Suprapubic skin (tissue), 4 donors: ENCODE measurements at regions not wholly inside any gene's neighbourhood (a gene's known extent, or its start where the extent isn't known, plus 50 kb on each side); places are given as distances from the start of the nearest gene placed in this dataset.
"Not testable (repeated sequence)": the region's sequence is repeated elsewhere in the genome, so short reads cannot be mapped to it uniquely, and the experiment has no call there.

Experiments
- DNase-seq, 2 donors: peaks; one replicate each; pipeline ENCODE4 v3.0.0-alpha.2; 2019; ENCODE audit warnings: low spot score in 2 of 2
- H3K27ac ChIP-seq: fragments of 200-600 bp; sonication (generic); one replicate; pipeline ENCODE4 v1.5.1; 2019
- H3K27me3 ChIP-seq: fragments of 200-600 bp; sonication (generic); one replicate; pipeline ENCODE4 v1.5.1; 2019
- H3K36me3 ChIP-seq: fragments of 200-600 bp; sonication (generic); one replicate; pipeline ENCODE4 v1.5.1; 2019
- H3K4me1 ChIP-seq: fragments of 200-600 bp; sonication (generic); one replicate; pipeline ENCODE4 v1.5.1; 2019
- H3K4me3 ChIP-seq: fragments of 200-600 bp; sonication (generic); one replicate; pipeline ENCODE4 v1.5.1; 2019; ENCODE audit warnings: mild to moderate bottlenecking
- H3K9me3 ChIP-seq: fragments of 200-600 bp; sonication (generic); one replicate; pipeline ENCODE4 v1.5.1; 2019
- CTCF ChIP-seq, 2 donors: fragments of 200-600 bp in 1 of 2; fragments of 450-650 bp in 1 of 2; sonication (generic) in 1 of 2; IDR thresholded peaks; one replicate each; pipeline ENCODE4 v1.5.1; 2016 to 2019; ENCODE audit warnings: antibody characterized with exemption in 2 of 2, mild to moderate bottlenecking in 1 of 2, moderate library complexity in 1 of 2
- EP300 ChIP-seq: sonication (generic); formaldehyde crosslinking; IDR thresholded peaks from one replicate; pipeline ENCODE4 v1.6.1; 2017; ENCODE audit warnings: antibody characterized with exemption
- POLR2A ChIP-seq, 2 donors: fragments of 450-650 bp; IDR thresholded peaks; one replicate each; pipeline ENCODE4 v1.6.1; 2017; ENCODE audit warnings: antibody characterized with exemption in 2 of 2, mild to moderate bottlenecking in 2 of 2, moderate library complexity in 2 of 2
- POLR2AphosphoS5 ChIP-seq, 3 donors: sonication (generic); formaldehyde crosslinking; IDR thresholded peaks; one replicate each; pipeline ENCODE4 v1.6.1; 2017; ENCODE audit warnings: antibody characterized with exemption in 3 of 3
- WGBS: methylation state at CpG from one replicate; pipeline ENCODE4 v1.1.5; 2018; 5-methylcytosine and 5-hydroxymethylcytosine counted together

- Histone ChIP-seq H3K27me3 (peaks cover 5% of the 10 kb centered on the region), H3K4me3 (no peak overlapping the region), H3K27ac (no peak overlapping the region), H3K4me1 (no peaks in the 10 kb centered on the region), H3K9me3 (no peaks in the 10 kb centered on the region), H3K36me3 (no peaks in the 10 kb centered on the region)
- no peak for DNase-seq
- TF ChIP-seq POLR2AphosphoS5 (IDR thresholded peaks at IDR 0.05) (no peak), CTCF (IDR thresholded peaks at IDR 0.05) (no peak), POLR2A (IDR thresholded peaks at IDR 0.05) (no peak), EP300 (no peak)
- WGBS = 100% methylated on average over 1 of the region's 1 CpG
These were observed 168.6 kb downstream of the RGS9 start for GRCh38 chr17:65305778-65306177.

DNA sequence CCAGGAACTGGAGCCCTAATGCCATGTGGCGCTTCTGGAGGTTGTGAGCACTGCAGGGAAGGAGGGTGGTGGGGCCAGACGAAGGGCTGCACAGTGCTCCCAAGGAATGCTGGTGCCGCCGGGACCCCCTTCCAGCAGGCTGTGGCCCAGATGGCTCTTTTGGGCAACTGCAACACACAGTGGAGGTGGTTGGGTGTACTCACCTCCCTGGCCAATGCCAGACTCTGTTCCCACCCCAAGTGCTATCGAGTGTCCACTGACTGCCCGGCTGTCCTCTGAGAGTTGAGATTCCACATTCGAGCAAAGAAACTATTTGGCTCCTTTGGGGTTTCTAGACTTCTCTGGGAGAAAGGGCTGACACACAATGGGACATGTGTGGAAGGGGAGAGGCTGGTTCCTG, 167.9 kb downstream of the RGS9 start:
- TF ChIP-seq CTCF (IDR thresholded peaks at IDR 0.05) (no peak), POLR2AphosphoS5 (IDR thresholded peaks at IDR 0.05) (no peak), POLR2A (IDR thresholded peaks at IDR 0.05) (no peak), EP300 (no peak)
- Histone ChIP-seq H3K36me3 (no peaks in the 10 kb centered on the region), H3K27me3 (peaks cover 5% of the 10 kb centered on the region), H3K9me3 (no peaks in the 10 kb centered on the region), H3K4me3 (no peak overlapping the region), H3K27ac (no peak overlapping the region), H3K4me1 (no peaks in the 10 kb centered on the region)
- WGBS = 77% methylated on average over 5 of the region's 7 CpGs
- no peak for DNase-seq

DNA sequence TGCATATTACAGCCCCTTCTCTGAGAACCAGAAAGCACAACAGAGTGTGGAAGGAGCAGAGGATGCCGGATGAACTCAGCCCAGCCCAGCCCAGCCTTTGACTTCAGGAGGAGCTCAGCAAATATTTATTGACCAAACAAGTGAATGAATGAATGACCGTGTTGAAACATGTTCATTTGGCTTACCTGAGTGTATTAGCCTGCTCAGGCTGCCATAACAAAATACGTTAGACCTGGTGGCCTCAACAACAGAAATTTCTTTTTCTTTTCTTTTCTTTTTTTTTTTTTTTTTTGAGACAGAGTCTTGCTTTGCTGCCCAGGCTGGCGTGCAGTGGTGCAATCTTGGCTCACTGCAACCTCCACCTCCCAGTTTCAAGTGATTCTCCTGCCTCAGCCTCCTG, 164.7 kb downstream of the RGS9 start:
- H3K27ac ChIP-seq, H3K27me3 ChIP-seq, H3K4me3 ChIP-seq, H3K36me3 ChIP-seq, H3K4me1 ChIP-seq, DNase-seq, H3K9me3 ChIP-seq: not testable (repeated sequence)
- 85% methylated on average over 4 of the region's 4 CpGs for WGBS

GRCh38 chr17:65301184-65301583, 164.0 kb downstream of the RGS9 start:
- H3K4me1 ChIP-seq = no peaks in the 10 kb centered on the region
- no peak for DNase-seq
- no peak for TF ChIP-seq CTCF (IDR thresholded peaks at IDR 0.05)
- TF ChIP-seq POLR2A (IDR thresholded peaks at IDR 0.05) = no peak
- no peak for TF ChIP-seq POLR2AphosphoS5 (IDR thresholded peaks at IDR 0.05)
- no peak for TF ChIP-seq EP300
- H3K4me3 ChIP-seq = no peak overlapping the region
- no peaks in the 10 kb centered on the region for H3K9me3 ChIP-seq
- H3K27me3 ChIP-seq = no peaks in the 10 kb centered on the region
- H3K36me3 ChIP-seq = no peaks in the 10 kb centered on the region
- H3K27ac ChIP-seq = no peak overlapping the region
- WGBS = 84% methylated on average over 2 of the region's 2 CpGs

GRCh38 chr17:65297916-65298315, 160.7 kb downstream of the RGS9 start:
- Histone ChIP-seq H3K4me1 (peaks cover 6% of the 10 kb centered on the region), H3K36me3 (no peaks in the 10 kb centered on the region), H3K4me3 (no peak overlapping the region), H3K27me3 (no peaks in the 10 kb centered on the region), H3K27ac (peak overlapping the region; percentile 61), H3K9me3 (no peaks in the 10 kb centered on the region)
- 68% methylated on average over 5 of the region's 5 CpGs for WGBS
- no peak for DNase-seq
- no peak for TF ChIP-seq POLR2AphosphoS5 (IDR thresholded peaks at IDR 0.05)
- TF ChIP-seq POLR2A (IDR thresholded peaks at IDR 0.05) = no peak
- TF ChIP-seq EP300 = no peak
- TF ChIP-seq CTCF (IDR thresholded peaks at IDR 0.05) = no peak

DNA sequence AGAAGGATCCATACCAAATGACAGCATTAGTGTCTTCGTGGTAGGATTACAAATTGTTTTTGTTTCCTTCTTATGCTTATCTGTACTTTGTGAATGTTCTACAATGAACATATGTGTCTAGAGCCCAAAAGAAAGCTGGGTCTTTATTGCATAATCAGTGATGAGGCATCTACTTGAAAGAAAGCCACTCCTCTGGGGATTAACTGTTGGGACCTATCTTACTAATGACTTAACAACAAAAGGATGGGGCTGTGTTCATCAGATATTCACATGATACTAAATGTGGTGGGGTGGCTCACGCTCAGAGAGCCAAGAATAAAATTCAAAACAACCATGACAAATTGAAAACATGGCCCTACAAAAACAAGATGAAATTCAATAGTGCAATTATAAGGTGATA, 160.2 kb downstream of the RGS9 start:
- H3K4me1 ChIP-seq = peaks cover 6% of the 10 kb centered on the region
- peak overlapping the region; percentile 61 for H3K27ac ChIP-seq
- H3K36me3 ChIP-seq = no peaks in the 10 kb centered on the region
- 38% methylated on average over 2 of the region's 2 CpGs for WGBS
- H3K9me3 ChIP-seq = no peaks in the 10 kb centered on the region
- TF ChIP-seq POLR2AphosphoS5 (IDR thresholded peaks at IDR 0.05) = no peak
- TF ChIP-seq POLR2A (IDR thresholded peaks at IDR 0.05) = no peak
- no peak for TF ChIP-seq EP300
- TF ChIP-seq CTCF (IDR thresholded peaks at IDR 0.05) = no peak
- DNase-seq = no peak
- H3K27me3 ChIP-seq = no peaks in the 10 kb centered on the region
- no peak overlapping the region for H3K4me3 ChIP-seq
